HG02981 (cell line): ENCODE measurements at regions not wholly inside any gene's neighbourhood (a gene's known extent, or its start where the extent isn't known, plus 50 kb on each side); places are given as distances from the start of the nearest gene placed in this dataset.

ENCODE experiments used
- ATAC-seq: cut with Tn5 transposase; IDR thresholded peaks from one replicate; pipeline ENCODE4 v1.9.1; 2021; ENCODE audit warnings: mild to moderate bottlenecking, moderate library complexity; ENCODE audit not compliant: unreplicated experiment

GRCh38 chr1:186557147-186557777 is 96.3 kb upstream of the PDC start:
- ATAC-seq = no peak

GRCh38 chr1:186550832-186551231 is 89.9 kb upstream of the PDC start:
- no peak for ATAC-seq

- no peak for ATAC-seq
Observed at GRCh38 chr1:186541003-186541402, 80.1 kb upstream of the PDC start.

- ATAC-seq = no peak
Observed at GRCh38 chr1:186540521-186540920, 79.6 kb upstream of the PDC start.

GRCh38 chr1:186536273-186536890 is 75.5 kb upstream of the PDC start:
- no peak for ATAC-seq

GRCh38 chr1:186535388-186536133 is 74.6 kb upstream of the PDC start:
- no peak for ATAC-seq

- ATAC-seq = no peak
Observed at GRCh38 chr1:186534401-186534800, 73.5 kb upstream of the PDC start.

GRCh38 chr1:186532466-186532865 is 71.6 kb upstream of the PDC start:
- no peak for ATAC-seq

- no peak for ATAC-seq
Observed at GRCh38 chr1:186531561-186532165, 70.7 kb upstream of the PDC start.

- ATAC-seq = no peak
Observed at GRCh38 chr1:186530109-186530508, 69.2 kb upstream of the PDC start.

GRCh38 chr1:186519982-186520381 is 59.1 kb upstream of the PDC start:
- no peak for ATAC-seq

- peak; percentile 67 for ATAC-seq
Observed at GRCh38 chr1:186518822-186519381, 58.0 kb upstream of the PDC start.

- ATAC-seq = peak; percentile 41
Observed at GRCh38 chr1:186518395-186518794, 57.5 kb upstream of the PDC start.

- no peak for ATAC-seq
Observed at GRCh38 chr1:186514367-186514766, 53.5 kb upstream of the PDC start.

- no peak for ATAC-seq
Observed at GRCh38 chr1:186513526-186513925, 52.6 kb upstream of the PDC start.

GRCh38 chr1:186512698-186513457 is 52.0 kb upstream of the PDC start:
- ATAC-seq = no peak

GRCh38 chr1:186511761-186512637 is 51.1 kb upstream of the PDC start:
- peak; percentile 61 for ATAC-seq
